HPDE6-E6E7 (cell line): ENCODE measurements at regions not wholly inside any gene's neighbourhood (a gene's known extent, or its start where the extent isn't known, plus 50 kb on each side); places are given as distances from the start of the nearest gene placed in this dataset.

Source experiments
- DNase-seq: peaks from one replicate; pipeline ENCODE4 v3.0.0; 2011; ENCODE audit warnings: missing footprints; ENCODE audit errors: extremely low spot score

DNA sequence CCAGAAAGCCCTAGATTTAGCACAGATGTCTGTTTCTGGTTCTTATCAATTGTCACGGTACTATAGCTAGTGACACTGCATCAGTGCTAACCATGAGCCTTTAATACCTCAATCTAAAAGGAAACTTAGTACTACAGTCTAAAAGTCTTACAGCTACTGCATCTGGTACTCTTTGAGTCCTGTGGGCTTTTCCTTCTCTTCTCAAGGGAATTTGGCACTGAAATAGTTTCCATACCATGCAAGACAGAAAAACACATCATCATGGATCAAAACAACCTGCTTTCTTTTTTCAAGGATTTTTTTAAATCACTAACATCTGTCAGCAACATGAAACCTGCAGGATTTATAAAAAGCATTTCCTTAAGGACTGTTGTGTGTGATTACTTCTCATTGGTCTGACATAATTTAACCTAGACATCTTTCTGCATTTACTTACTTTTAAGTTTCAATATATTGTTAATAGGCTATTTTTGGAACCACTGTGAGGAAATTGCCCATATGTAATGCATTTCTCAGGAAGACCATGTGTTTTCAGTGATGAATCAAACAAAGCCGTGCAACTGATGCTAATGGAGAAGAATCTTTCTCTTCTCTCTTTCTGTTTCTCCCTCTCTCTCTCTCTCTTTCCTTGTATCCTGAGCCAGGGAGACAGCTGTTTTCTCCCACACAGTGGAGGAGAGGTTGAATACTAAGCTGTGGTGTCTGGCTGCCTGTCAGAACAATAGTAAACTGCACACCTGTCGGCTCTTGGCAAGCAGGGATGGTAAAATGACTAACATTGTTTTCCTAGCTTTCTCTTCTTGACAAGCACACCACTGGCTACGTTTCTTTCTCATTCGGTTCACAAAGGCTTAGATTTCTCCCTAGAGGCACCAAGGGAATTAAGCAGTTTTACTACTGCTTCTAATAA is 273.4 kb downstream of the CSNK1G3 start:
- no peak for DNase-seq

DNA sequence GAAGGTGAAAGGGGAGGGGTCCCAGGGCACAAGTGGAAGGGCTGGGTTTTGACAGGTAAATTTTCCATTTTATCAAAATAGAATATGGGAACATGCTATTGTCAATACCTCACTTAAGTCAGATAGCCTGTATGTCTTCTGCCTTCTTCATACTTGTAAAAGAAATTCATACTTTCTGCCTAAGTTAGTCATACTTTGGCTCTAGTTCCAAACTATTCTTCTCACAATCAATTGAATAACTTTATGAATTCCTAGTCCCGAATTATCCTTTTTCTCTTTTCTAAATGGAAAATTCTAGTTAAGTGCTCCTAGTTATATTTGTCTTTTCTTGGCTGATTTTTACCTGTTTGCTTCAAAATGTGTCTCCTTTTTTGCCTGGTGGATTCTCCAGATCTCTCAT is 271.4 kb downstream of the CSNK1G3 start:
- no peak for DNase-seq

- no peak for DNase-seq
Observed at GRCh38 chr5:123778641-123779040, 266.7 kb downstream of the CSNK1G3 start.

- no peak for DNase-seq
Observed at GRCh38 chr5:123776761-123777160, 264.8 kb downstream of the CSNK1G3 start.

DNA sequence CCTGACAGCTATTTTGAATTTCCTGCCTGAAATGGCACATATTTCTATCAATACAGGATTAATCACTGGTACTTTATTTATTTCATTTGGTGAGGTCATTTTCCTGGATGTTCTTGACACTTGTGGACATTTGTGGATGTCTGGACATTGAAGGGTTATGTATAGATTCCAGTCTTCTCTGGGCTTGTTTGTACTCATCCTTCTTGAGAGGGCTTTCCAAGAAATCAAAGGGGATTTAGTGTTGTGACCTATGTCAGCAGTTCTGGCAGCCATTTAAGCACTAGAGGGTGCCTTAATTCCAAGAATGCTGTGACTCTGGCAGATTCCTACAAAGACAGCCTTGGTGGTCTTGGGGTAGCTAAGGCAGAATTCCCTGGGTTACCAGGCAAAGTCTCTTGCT is 259.7 kb downstream of the CSNK1G3 start:
- no peak for DNase-seq

- DNase-seq: no peak
Observed at GRCh38 chr5:123763201-123763600, 251.2 kb downstream of the CSNK1G3 start.

GRCh38 chr5:123756816-123757215 is 244.8 kb downstream of the CSNK1G3 start:
- DNase-seq: no peak

DNA sequence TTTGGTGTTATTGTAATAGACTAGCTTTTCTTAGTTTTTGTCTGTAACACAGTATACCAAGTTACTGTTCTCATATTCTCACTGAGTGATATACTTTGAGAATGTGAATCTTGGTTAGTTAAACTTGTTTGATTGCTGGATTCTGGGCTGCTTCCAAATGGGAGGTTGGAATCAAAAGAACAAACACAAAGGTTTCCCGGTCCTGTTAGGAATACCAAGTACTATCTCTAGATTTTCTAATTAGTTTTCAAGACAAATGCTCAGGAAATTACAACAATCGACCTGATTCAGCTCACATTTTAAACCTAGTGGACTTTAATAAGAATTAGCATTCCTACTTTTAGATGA is 244.3 kb downstream of the CSNK1G3 start:
- DNase-seq: no peak

GRCh38 chr5:123755653-123756317 is 243.8 kb downstream of the CSNK1G3 start:
- no peak for DNase-seq

DNA sequence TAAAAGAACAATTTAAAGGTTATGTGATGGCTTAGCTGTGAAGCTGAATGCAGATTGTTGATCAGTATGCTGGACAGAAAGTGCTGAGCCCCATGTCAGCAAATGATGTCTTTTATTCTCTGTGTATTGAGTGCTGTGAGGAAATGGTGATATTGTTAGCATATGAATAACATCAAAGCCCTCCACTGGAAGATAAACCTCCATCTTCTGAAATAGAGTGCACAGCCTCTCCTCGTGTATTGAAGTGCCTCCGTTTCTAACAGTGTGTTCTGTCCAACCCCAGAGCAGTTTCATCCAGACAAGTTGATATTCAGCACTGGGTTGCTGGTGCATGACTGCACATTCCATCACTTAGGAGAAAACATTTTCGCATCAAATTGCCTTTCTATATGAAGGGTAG is 242.9 kb downstream of the CSNK1G3 start:
- no peak for DNase-seq

DNA sequence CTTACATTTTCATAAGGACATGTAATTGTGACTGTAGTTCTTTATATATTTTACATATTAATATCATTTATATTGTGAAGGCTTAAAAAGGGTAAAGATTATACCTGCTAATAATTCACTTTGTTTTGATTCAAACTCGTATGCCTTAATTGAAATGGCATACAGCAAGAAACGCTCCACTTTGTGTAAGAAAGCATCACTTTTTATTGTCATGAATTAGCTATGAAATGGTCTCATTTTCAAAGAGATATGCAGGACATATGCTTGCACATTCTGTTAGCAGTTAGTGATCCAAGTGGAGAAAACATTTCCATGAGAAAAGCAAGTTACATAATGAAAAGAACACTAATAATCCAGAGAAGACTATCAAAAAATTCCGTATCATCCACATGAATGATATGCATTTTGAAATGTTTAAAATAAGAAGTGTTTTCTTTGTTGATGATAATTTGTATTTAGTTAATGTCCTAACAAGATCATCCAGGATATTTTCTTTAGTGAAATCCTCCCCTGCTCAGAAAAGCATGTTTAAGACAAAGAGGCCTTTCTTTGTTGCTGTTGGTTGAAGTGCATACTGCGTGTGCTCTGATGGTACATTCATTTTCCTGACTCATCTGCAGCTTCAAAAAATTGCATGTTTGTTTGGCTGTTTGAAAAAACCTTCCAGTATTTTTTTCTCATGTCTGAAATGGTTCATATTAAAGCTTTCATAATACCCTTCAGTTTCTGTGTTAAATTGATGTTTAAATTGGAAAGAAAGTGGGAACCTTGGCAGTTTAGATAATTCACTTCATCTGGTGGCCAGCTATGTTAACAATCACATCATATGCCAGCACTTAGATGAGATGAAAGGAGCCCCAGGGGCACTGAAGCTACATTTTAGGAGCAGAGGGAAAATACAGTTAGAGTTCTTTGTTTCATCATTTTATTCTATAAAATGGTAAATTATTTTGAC is 242.2 kb downstream of the CSNK1G3 start:
- no peak for DNase-seq

GRCh38 chr5:123753180-123753936 is 241.4 kb downstream of the CSNK1G3 start:
- DNase-seq: no peak

GRCh38 chr5:123752552-123753179 is 240.7 kb downstream of the CSNK1G3 start:
- DNase-seq: no peak

DNA sequence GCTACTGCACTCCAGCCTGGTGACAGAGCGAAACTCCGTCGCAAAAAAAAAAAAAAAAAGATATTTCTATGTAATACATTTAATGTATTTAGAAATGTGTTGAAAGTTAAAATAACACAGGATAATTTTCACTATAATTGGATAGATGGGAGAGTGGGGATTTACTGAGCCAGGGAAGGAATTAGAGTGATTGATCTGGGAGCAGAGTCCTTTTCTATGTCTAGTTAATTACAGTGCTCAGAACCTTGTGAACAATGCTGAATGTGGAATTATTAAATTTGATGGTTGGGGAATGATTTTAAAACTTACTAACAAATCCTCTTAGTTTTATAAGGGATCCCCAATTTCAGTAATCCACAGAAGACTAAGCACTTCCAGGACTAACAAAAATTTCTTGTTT is 239.7 kb downstream of the CSNK1G3 start:
- DNase-seq: no peak

DNA sequence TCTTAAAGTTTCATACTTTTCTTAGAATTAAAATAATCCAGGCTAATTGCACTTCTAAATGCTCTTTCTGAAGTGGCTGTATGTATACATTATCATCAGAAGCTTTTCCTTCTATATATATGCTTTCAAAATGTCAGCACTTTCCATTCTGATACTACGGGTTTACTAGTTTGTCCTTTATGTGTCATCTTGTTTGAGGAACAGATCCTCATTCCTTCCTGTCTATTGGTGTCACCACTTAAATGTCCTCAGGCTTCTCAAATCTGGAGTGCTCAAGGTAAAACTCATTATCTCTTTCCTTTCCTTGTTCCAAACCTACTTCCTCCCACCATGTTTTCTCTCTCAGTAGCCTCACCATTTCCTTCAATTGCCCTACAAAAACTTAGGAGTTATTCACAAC is 236.3 kb downstream of the CSNK1G3 start:
- DNase-seq: no peak

GRCh38 chr5:123746683-123747360 is 234.8 kb downstream of the CSNK1G3 start:
- no peak for DNase-seq

- no peak for DNase-seq
Observed at GRCh38 chr5:123743990-123744583, 232.1 kb downstream of the CSNK1G3 start.

GRCh38 chr5:123735384-123735783 is 223.4 kb downstream of the CSNK1G3 start:
- DNase-seq: no peak

- DNase-seq: no peak
Observed at GRCh38 chr5:123732257-123732656, 220.3 kb downstream of the CSNK1G3 start.

DNA sequence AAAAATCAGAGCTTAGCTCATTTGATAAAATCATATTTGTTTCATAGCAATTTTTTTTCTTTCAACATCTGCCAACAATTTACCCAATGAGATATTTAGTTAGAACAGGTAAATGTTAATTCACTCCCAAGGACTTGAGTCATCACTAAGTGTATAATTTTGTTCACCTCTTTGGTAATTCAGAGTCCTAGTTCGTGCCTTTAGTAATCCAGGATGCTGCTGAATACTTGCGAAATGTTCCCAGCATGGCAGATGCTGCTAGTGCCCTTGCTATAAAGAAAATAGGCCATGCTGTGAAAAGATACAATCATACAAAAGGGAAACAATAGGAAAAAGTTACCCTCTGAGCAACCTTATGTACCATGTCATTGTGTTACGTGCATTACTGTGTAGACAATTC is 210.5 kb downstream of the CSNK1G3 start:
- no peak for DNase-seq
